Gastroesophageal sphincter (tissue), 3 donors: ENCODE measurements at regions not wholly inside any gene's neighbourhood (a gene's known extent, or its start where the extent isn't known, plus 50 kb on each side); places are given as distances from the start of the nearest gene placed in this dataset.

Source experiments
- EP300 ChIP-seq: sonication (generic); formaldehyde crosslinking; IDR thresholded peaks from one replicate; pipeline ENCODE4 v1.6.1; 2017; ENCODE audit warnings: antibody characterized with exemption, mild to moderate bottlenecking
- POLR2AphosphoS5 ChIP-seq: sonication (generic); formaldehyde crosslinking; IDR thresholded peaks from one replicate; pipeline ENCODE4 v1.6.1; 2017; ENCODE audit warnings: antibody characterized with exemption
- TF ChIP-seq, protein P1 (sequence below), 4 experiments: fragments of 200-600 bp in 2 of 4; fragments of 450-650 bp in 2 of 4; sonication (generic) in 1 of 4; IDR thresholded peaks; one replicate each; pipeline ENCODE4 v1.5.1; 2017 to 2019; ENCODE audit warnings: antibody characterized with exemption in 4 of 4, mild to moderate bottlenecking in 2 of 4, moderate library complexity in 2 of 4

DNA sequence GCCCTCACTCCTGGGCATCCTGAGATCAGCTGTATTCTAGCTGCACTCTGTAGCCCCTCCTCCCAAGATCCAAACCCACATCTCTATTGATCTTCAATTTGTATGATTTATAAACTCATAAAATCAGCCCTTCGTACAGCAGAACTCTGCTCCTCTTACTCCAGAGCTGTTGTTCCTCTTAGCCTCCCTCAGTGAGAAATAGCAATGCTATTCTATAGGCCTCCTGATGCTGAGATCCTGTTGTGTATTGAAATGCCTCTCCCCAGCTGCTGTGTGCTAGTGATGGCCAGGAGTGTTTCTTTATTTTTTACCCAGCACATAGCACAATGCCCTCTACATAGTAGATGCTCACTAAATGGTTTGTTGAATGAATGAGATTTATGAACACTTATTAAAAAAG is 320.5 kb upstream of the ADCY2 start:
- TF ChIP-seq, protein P1, sequence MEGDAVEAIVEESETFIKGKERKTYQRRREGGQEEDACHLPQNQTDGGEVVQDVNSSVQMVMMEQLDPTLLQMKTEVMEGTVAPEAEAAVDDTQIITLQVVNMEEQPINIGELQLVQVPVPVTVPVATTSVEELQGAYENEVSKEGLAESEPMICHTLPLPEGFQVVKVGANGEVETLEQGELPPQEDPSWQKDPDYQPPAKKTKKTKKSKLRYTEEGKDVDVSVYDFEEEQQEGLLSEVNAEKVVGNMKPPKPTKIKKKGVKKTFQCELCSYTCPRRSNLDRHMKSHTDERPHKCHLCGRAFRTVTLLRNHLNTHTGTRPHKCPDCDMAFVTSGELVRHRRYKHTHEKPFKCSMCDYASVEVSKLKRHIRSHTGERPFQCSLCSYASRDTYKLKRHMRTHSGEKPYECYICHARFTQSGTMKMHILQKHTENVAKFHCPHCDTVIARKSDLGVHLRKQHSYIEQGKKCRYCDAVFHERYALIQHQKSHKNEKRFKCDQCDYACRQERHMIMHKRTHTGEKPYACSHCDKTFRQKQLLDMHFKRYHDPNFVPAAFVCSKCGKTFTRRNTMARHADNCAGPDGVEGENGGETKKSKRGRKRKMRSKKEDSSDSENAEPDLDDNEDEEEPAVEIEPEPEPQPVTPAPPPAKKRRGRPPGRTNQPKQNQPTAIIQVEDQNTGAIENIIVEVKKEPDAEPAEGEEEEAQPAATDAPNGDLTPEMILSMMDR (IDR thresholded peaks at IDR 0.05): no peak
- TF ChIP-seq POLR2AphosphoS5: no peak
- no peak for TF ChIP-seq EP300
